Esophagus muscularis mucosa (tissue), 4 donors: ENCODE measurements at regions not wholly inside any gene's neighbourhood (a gene's known extent, or its start where the extent isn't known, plus 50 kb on each side); places are given as distances from the start of the nearest gene placed in this dataset.

Source experiments
- DNase-seq: peaks from one replicate; pipeline ENCODE4 v3.0.0-alpha.2; 2017; ENCODE audit errors: extremely low spot score
- H3K27ac ChIP-seq, 4 donors: fragments of 200-600 bp; sonication (generic); replicated peaks in 1 of 4; 1 replicate in 3 of 4; 2 replicates in 1 of 4; pipeline ENCODE4 v1.5.1; 2016 to 2019; ENCODE audit warnings: mild to moderate bottlenecking in 1 of 4
- H3K27me3 ChIP-seq, 4 donors: fragments of 200-600 bp; sonication (generic); one replicate each; pipeline versions ENCODE4 v1.5.1 to v1.6.0; 2016 to 2019
- H3K36me3 ChIP-seq, 4 donors: fragments of 200-600 bp; sonication (generic); one replicate each; pipeline ENCODE4 v1.5.1; 2016 to 2019
- H3K4me1 ChIP-seq, 4 donors: fragments of 200-600 bp; sonication (generic); one replicate each; pipeline ENCODE4 v1.5.1; 2016 to 2019
- H3K4me3 ChIP-seq, 4 donors: fragments of 200-600 bp; sonication (generic); 1 replicate in 2 of 4; 2 replicates in 2 of 4; pipeline ENCODE4 v1.5.1; 2016 to 2019; ENCODE audit warnings: mild to moderate bottlenecking in 4 of 4, moderate library complexity in 1 of 4
- H3K9me3 ChIP-seq, 4 donors: fragments of 200-600 bp; sonication (generic); 1 replicate in 3 of 4; 2 replicates in 1 of 4; pipeline ENCODE4 v1.5.1; 2016 to 2019
- EP300 ChIP-seq: sonication (generic); formaldehyde crosslinking; IDR thresholded peaks from one replicate; pipeline ENCODE4 v1.6.1; 2017; ENCODE audit warnings: antibody characterized with exemption
- POLR2A ChIP-seq: fragments of 450-650 bp; IDR thresholded peaks from one replicate; pipeline ENCODE4 v1.6.1; 2017; ENCODE audit warnings: antibody characterized with exemption, moderate library complexity, mild to moderate bottlenecking, low read depth
- POLR2AphosphoS5 ChIP-seq, 2 donors: sonication (generic); formaldehyde crosslinking; IDR thresholded peaks; one replicate each; pipeline ENCODE4 v1.6.1; 2017; ENCODE audit warnings: antibody characterized with exemption in 2 of 2
- WGBS: methylation state at CpG from one replicate; pipeline ENCODE4 v1.1.5; 2018; 5-methylcytosine and 5-hydroxymethylcytosine counted together
- intact Hi-C: fragments of 100-400 bp; cut with DNase I; formaldehyde crosslinking; loops from one replicate; pipeline ENCODE4 v1.15.1; 2023
- TF ChIP-seq, protein P1 (sequence below), 3 experiments: fragments of 200-600 bp in 2 of 3; fragments of 450-650 bp in 1 of 3; sonication (generic) in 2 of 3; IDR thresholded peaks; one replicate each; pipeline ENCODE4 v1.5.1; 2017 to 2019; ENCODE audit warnings: antibody characterized with exemption in 3 of 3, mild to moderate bottlenecking in 2 of 3, moderate library complexity in 1 of 3

DNA sequence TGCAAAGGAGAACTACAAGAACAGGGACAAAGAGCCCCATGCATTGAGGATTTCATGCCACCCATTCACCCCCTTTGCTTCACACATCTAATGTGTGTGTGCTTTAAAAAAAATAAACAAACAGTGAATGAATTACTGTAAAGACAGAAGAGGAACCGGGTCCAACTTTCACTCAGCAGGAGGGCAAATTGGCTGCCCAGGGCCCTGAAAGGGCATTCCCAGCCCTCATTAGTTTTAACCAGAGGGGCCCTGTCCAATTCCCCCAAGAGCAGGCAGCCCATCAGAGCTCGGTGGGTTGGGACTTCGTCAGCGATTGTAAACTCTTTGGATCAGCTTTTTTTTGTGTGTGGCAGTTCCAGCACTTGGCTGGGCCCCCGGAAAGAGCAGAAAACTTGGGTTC lies 73.6 kb upstream of the PDZD8 start:
- peaks cover 0 to 4% (median 0%) of the 10 kb centered on the region in 4 donors for H3K9me3 ChIP-seq
- 40% methylated on average over 5 of the region's 5 CpGs for WGBS
- H3K36me3 ChIP-seq, result no peaks in the 10 kb centered on the region
- no peaks in the 10 kb centered on the region for H3K4me1 ChIP-seq
- intact Hi-C loops, result no loop called here
- no peak overlapping the region for H3K4me3 ChIP-seq
- TF ChIP-seq POLR2A (no peak), EP300 (no peak), POLR2AphosphoS5 (IDR thresholded peaks at IDR 0.05) (no peak)
- TF ChIP-seq, protein P1, sequence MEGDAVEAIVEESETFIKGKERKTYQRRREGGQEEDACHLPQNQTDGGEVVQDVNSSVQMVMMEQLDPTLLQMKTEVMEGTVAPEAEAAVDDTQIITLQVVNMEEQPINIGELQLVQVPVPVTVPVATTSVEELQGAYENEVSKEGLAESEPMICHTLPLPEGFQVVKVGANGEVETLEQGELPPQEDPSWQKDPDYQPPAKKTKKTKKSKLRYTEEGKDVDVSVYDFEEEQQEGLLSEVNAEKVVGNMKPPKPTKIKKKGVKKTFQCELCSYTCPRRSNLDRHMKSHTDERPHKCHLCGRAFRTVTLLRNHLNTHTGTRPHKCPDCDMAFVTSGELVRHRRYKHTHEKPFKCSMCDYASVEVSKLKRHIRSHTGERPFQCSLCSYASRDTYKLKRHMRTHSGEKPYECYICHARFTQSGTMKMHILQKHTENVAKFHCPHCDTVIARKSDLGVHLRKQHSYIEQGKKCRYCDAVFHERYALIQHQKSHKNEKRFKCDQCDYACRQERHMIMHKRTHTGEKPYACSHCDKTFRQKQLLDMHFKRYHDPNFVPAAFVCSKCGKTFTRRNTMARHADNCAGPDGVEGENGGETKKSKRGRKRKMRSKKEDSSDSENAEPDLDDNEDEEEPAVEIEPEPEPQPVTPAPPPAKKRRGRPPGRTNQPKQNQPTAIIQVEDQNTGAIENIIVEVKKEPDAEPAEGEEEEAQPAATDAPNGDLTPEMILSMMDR (IDR thresholded peaks at IDR 0.05), result no peak
- no peak for DNase-seq
- no peak overlapping the region for H3K27ac ChIP-seq
- peaks cover 0 to 31% (median 0%) of the 10 kb centered on the region in 4 donors for H3K27me3 ChIP-seq

- Histone ChIP-seq H3K27me3 (peaks cover 0 to 37% (median 3%) of the 10 kb centered on the region in 4 donors), H3K9me3 (peaks cover 0 to 4% (median 0%) of the 10 kb centered on the region in 4 donors), H3K4me3 (no peak overlapping the region), H3K4me1 (peaks cover 0 to 10% (median 4%) of the 10 kb centered on the region in 4 donors), H3K36me3 (no peaks in the 10 kb centered on the region), H3K27ac (no peak overlapping the region)
- DNase-seq, result no peak
- intact Hi-C loops, result no loop called here
- TF ChIP-seq POLR2AphosphoS5 (IDR thresholded peaks at IDR 0.05), result no peak
- TF ChIP-seq, protein P1 (IDR thresholded peaks at IDR 0.05), result no peak
- no peak for TF ChIP-seq POLR2A
- TF ChIP-seq EP300, result no peak
- WGBS, result 90% methylated on average over 3 of the region's 3 CpGs
Measured at GRCh38 chr10:117445992-117446391, 70.8 kb upstream of the PDZD8 start.

DNA sequence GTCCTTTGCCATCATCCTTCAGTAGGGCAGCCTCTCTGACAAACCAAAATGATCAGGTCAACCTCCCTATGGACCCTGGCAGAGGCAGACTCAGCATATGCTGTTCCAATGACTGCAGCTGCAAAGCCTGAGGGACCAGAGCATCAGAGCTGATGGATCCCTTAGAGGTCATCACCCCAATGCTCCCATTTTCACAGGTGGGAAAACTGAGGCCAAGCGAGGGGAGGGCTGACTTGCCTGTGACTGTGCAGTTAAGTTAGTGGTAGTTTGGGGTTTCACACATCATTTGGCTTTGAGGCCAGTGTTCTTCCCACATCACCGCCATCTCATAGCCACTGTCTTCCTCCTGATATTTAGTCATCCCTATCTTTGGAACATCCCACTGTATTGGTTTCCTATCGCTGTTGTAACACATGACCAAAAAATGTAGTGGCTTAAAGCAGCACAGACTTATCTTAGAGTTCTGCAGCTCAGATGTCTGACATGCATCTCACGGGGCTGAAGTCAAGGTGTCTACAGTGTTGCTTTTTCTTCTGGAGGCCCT lies 69.3 kb upstream of the PDZD8 start:
- 91% methylated on average over 4 of the region's 4 CpGs for WGBS
- H3K27me3 ChIP-seq, result peaks cover 0 to 45% (median 3%) of the 10 kb centered on the region in 4 donors
- H3K4me1 ChIP-seq, result peaks cover 0 to 10% (median 4%) of the 10 kb centered on the region in 4 donors
- intact Hi-C loops, result no loop called here
- H3K9me3 ChIP-seq, result peaks cover 0 to 4% (median 0%) of the 10 kb centered on the region in 4 donors
- no peak overlapping the region for H3K27ac ChIP-seq
- H3K36me3 ChIP-seq, result no peaks in the 10 kb centered on the region
- no peak for DNase-seq
- no peak overlapping the region for H3K4me3 ChIP-seq
- TF ChIP-seq, protein P1 (IDR thresholded peaks at IDR 0.05), result no peak
- TF ChIP-seq POLR2A, result no peak
- TF ChIP-seq POLR2AphosphoS5 (IDR thresholded peaks at IDR 0.05), result no peak
- no peak for TF ChIP-seq EP300

DNA sequence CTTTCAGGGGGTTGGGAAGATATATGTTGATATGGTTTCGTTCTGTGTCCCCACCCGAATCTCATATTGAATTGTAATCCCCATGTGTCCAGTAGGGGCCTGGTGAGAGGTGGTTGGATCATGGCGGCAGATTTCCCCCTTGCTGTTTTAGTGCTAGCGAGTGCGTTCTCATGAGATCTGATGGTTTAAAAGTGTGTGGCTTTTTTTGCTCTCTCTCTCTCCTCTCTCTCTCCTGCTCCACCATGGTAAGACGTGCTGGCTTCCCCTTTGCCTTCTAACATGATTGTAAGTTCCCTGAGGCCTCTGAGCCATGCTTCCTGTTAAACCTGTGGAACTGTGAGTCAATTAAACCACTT lies 68.4 kb upstream of the PDZD8 start:
- no peak overlapping the region for H3K4me3 ChIP-seq
- no peaks in the 10 kb centered on the region for H3K36me3 ChIP-seq
- 82% methylated on average over 6 of the region's 6 CpGs for WGBS
- H3K9me3 ChIP-seq, result peaks cover 0 to 4% (median 0%) of the 10 kb centered on the region in 4 donors
- H3K4me1 ChIP-seq, result peaks cover 0 to 10% (median 4%) of the 10 kb centered on the region in 4 donors
- no peak overlapping the region for H3K27ac ChIP-seq
- intact Hi-C loops, result no loop called here
- DNase-seq, result no peak
- no peak for TF ChIP-seq POLR2AphosphoS5 (IDR thresholded peaks at IDR 0.05)
- TF ChIP-seq EP300, result no peak
- peaks cover 0 to 39% (median 3%) of the 10 kb centered on the region in 4 donors for H3K27me3 ChIP-seq

DNA sequence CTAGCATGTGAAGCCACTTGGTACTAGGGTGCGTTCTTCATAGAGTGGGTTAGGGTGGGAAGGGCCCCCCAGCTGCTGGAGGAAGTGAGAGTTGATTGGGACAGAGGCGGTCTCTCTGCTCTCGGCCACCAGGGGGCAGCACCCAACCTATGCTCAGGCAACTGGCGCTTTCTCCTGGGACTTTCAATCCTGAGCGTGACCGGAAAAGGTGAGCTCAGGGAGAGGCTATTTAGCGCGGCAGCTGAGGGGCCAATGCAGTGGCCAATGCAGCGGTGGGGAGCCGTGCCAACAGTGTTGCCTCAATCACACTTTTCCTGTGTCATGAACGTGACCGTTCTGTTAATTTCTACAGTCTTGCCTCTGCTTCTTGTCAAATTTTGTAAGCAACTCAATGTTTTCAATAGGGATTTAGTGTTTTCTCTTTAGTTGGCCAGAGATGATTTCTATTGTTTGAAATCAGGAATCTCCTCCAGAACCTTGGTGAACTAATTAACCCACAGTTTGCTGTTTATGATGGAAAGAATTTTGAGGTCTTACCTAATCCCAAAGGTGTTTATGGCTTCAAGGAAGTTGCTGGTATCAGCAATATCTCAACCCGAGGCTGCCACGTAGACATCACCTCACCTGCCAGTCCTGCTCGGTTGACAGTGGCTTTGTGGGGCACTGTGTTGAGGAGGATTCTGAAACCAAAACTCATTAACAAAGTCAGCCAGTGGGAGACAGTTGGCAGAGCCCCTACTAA lies 67.9 kb upstream of the PDZD8 start:
- Histone ChIP-seq H3K4me1 (peaks cover 0 to 10% (median 4%) of the 10 kb centered on the region in 4 donors), H3K27me3 (peaks cover 0 to 39% (median 3%) of the 10 kb centered on the region in 4 donors), H3K27ac (no peak overlapping the region), H3K36me3 (no peaks in the 10 kb centered on the region), H3K4me3 (peak overlapping the region in 2 of 4 donors; percentile 15 to 41), H3K9me3 (peaks cover 0 to 4% (median 0%) of the 10 kb centered on the region in 4 donors)
- 22% methylated on average over 14 of the region's 15 CpGs for WGBS
- intact Hi-C loops, result no loop called here
- TF ChIP-seq POLR2A (no peak), POLR2AphosphoS5 (IDR thresholded peaks at IDR 0.05) (peak in 1 of 2 donors; percentile 54), EP300 (no peak)
- TF ChIP-seq, protein P1 (IDR thresholded peaks at IDR 0.05), result peak; percentile 66 to 89 (median 73)
- DNase-seq, result peak; percentile 94
